Astrocyte (in vitro differentiated cells and primary cell): ENCODE measurements at regions not wholly inside any gene's neighbourhood (a gene's known extent, or its start where the extent isn't known, plus 50 kb on each side); places are given as distances from the start of the nearest gene placed in this dataset.

Experiments used
- DNase-seq: peaks from one replicate; pipeline ENCODE4 v3.0.0-alpha.2; 2010; ENCODE audit warnings: low read depth
- FAIRE-seq: peaks from 2 replicates; lab custom pipeline; 2011; peaks lifted over from hg19 to GRCh38; lab: Jason Lieb, UNC
- H2AFZ ChIP-seq: 2 replicates; pipeline ENCODE4 v1.6.0; 2012; ENCODE audit warnings: low read depth, low read length, inconsistent platforms
- H3K27ac ChIP-seq: 2 replicates; pipeline ENCODE4 v1.5.1; 2011; ENCODE audit warnings: low read depth, low read length, inconsistent platforms
- H3K27me3 ChIP-seq: 2 replicates; pipeline ENCODE4 v1.6.0; 2011; ENCODE audit warnings: low read length, inconsistent platforms; ENCODE audit not compliant: insufficient read depth
- H3K36me3 ChIP-seq: 2 replicates; pipeline ENCODE4 v1.5.1; 2011; ENCODE audit warnings: low read length, inconsistent platforms; ENCODE audit not compliant: insufficient read depth
- H3K4me1 ChIP-seq: 2 replicates; pipeline ENCODE4 v1.5.1; 2011; ENCODE audit warnings: low read length, inconsistent platforms; ENCODE audit not compliant: insufficient read depth
- H3K4me2 ChIP-seq: 2 replicates; pipeline ENCODE4 v1.6.0; 2012; ENCODE audit warnings: low read length, inconsistent platforms
- H3K4me3 ChIP-seq: 2 replicates; pipeline ENCODE4 v1.5.1; 2011; ENCODE audit warnings: low read depth, mild to moderate bottlenecking, low read length, inconsistent platforms; ENCODE audit not compliant: insufficient read depth
- H3K79me2 ChIP-seq: 2 replicates; pipeline ENCODE4 v1.6.0; 2012; ENCODE audit warnings: mild to moderate bottlenecking, low read length, inconsistent platforms; ENCODE audit not compliant: insufficient read depth
- H3K9ac ChIP-seq: 2 replicates; pipeline ENCODE4 v1.6.0; 2012; ENCODE audit warnings: mild to moderate bottlenecking, low read length, inconsistent platforms
- H3K9me3 ChIP-seq: 2 replicates; pipeline ENCODE4 v1.5.1; 2012; ENCODE audit warnings: low read depth, mild to moderate bottlenecking, low read length, inconsistent platforms; ENCODE audit not compliant: insufficient read depth
- H4K20me1 ChIP-seq: 2 replicates; pipeline ENCODE4 v1.6.0; 2012; ENCODE audit warnings: low read length, inconsistent platforms; ENCODE audit not compliant: insufficient read depth
- H3K27ac Mint-ChIP-seq: one replicate; pipeline ENCODE4 v1.8.0; 2021; ENCODE audit warnings: mild to moderate bottlenecking, mixed read lengths; ENCODE audit not compliant: unreplicated experiment
- H3K27me3 Mint-ChIP-seq: one replicate; pipeline ENCODE4 v1.8.0; 2021; ENCODE audit warnings: low read depth, mixed read lengths; ENCODE audit not compliant: unreplicated experiment
- H3K36me3 Mint-ChIP-seq: one replicate; pipeline ENCODE4 v1.8.0; 2021; ENCODE audit warnings: low read depth, mixed read lengths; ENCODE audit not compliant: unreplicated experiment
- H3K4me1 Mint-ChIP-seq: one replicate; pipeline ENCODE4 v1.8.0; 2021; ENCODE audit warnings: low read depth, mixed read lengths; ENCODE audit not compliant: unreplicated experiment
- H3K4me3 Mint-ChIP-seq: one replicate; pipeline ENCODE4 v1.8.0; 2021; ENCODE audit warnings: mild to moderate bottlenecking, moderate library complexity, mixed read lengths; ENCODE audit not compliant: unreplicated experiment
- H3K9me3 Mint-ChIP-seq: one replicate; pipeline ENCODE4 v1.8.0; 2021; ENCODE audit warnings: mild to moderate bottlenecking, mixed read lengths; ENCODE audit not compliant: unreplicated experiment
- CTCF ChIP-seq: IDR thresholded peaks from 2 replicates; pipeline ENCODE4 v1.5.1; 2011; ENCODE audit warnings: low read depth, mild to moderate bottlenecking, inconsistent platforms, low read length, moderate library complexity; ENCODE audit not compliant: insufficient read depth
- EZH2 ChIP-seq: IDR thresholded peaks from 2 replicates; pipeline ENCODE4 v1.6.1; 2012; ENCODE audit warnings: mild to moderate bottlenecking, low read length, inconsistent platforms; ENCODE audit not compliant: insufficient read depth

- FAIRE-seq (no peak), DNase-seq (no peak)
- Histone ChIP-seq H3K36me3 (no peaks in the 10 kb centered on the region), H3K4me3 (no peak overlapping the region), H2AFZ (no peak overlapping the region), H3K4me1 (no peaks in the 10 kb centered on the region), H3K27ac (no peak overlapping the region), H3K27me3 (no peaks in the 10 kb centered on the region), H3K9me3 (no peaks in the 10 kb centered on the region), H3K9ac (no peak overlapping the region), H3K4me2 (no peak overlapping the region), H3K79me2 (no peaks in the 10 kb centered on the region), H4K20me1 (no peaks in the 10 kb centered on the region)
- no peak overlapping the region for H3K4me3 Mint-ChIP-seq
- TF ChIP-seq EZH2 (no peak), CTCF (no peak)
- H3K36me3 Mint-ChIP-seq, result no peaks in the 10 kb centered on the region
- H3K9me3 Mint-ChIP-seq, result no peaks in the 10 kb centered on the region
- H3K27ac Mint-ChIP-seq, result no peak overlapping the region
- peaks cover 5% of the 10 kb centered on the region for H3K4me1 Mint-ChIP-seq
- no peaks in the 10 kb centered on the region for H3K27me3 Mint-ChIP-seq
Measured at GRCh38 chr2:18110222-18110621, 231.8 kb downstream of the KCNS3 start.

GRCh38 chr2:18106841-18107240 lies 228.4 kb downstream of the KCNS3 start:
- no peaks in the 10 kb centered on the region for H3K27me3 ChIP-seq
- no peak overlapping the region for H3K27ac Mint-ChIP-seq
- no peaks in the 10 kb centered on the region for H3K9me3 ChIP-seq
- no peaks in the 10 kb centered on the region for H3K4me1 ChIP-seq
- no peaks in the 10 kb centered on the region for H3K36me3 Mint-ChIP-seq
- no peaks in the 10 kb centered on the region for H3K36me3 ChIP-seq
- no peak overlapping the region for H3K4me2 ChIP-seq
- TF ChIP-seq CTCF, result no peak
- no peak for TF ChIP-seq EZH2
- DNase-seq (no peak), FAIRE-seq (peak; percentile 45)
- no peak overlapping the region for H3K27ac ChIP-seq
- no peak overlapping the region for H2AFZ ChIP-seq
- H3K4me3 Mint-ChIP-seq, result no peak overlapping the region
- no peaks in the 10 kb centered on the region for H3K79me2 ChIP-seq
- H3K9me3 Mint-ChIP-seq, result no peaks in the 10 kb centered on the region
- H3K4me1 Mint-ChIP-seq, result peaks cover 5% of the 10 kb centered on the region
- no peak overlapping the region for H3K4me3 ChIP-seq
- no peaks in the 10 kb centered on the region for H3K27me3 Mint-ChIP-seq
- H3K9ac ChIP-seq, result no peak overlapping the region
- no peaks in the 10 kb centered on the region for H4K20me1 ChIP-seq

- peaks cover 5% of the 10 kb centered on the region for H3K4me1 Mint-ChIP-seq
- Histone ChIP-seq H3K4me2 (no peak overlapping the region), H3K27ac (no peak overlapping the region), H3K79me2 (no peaks in the 10 kb centered on the region), H3K36me3 (no peaks in the 10 kb centered on the region), H3K27me3 (no peaks in the 10 kb centered on the region), H3K9ac (no peak overlapping the region), H2AFZ (no peak overlapping the region), H4K20me1 (no peaks in the 10 kb centered on the region), H3K4me1 (no peaks in the 10 kb centered on the region), H3K4me3 (no peak overlapping the region), H3K9me3 (no peaks in the 10 kb centered on the region)
- FAIRE-seq (no peak), DNase-seq (no peak)
- H3K27me3 Mint-ChIP-seq, result no peaks in the 10 kb centered on the region
- H3K9me3 Mint-ChIP-seq, result no peaks in the 10 kb centered on the region
- TF ChIP-seq EZH2 (no peak), CTCF (no peak)
- no peaks in the 10 kb centered on the region for H3K36me3 Mint-ChIP-seq
- no peak overlapping the region for H3K4me3 Mint-ChIP-seq
- H3K27ac Mint-ChIP-seq, result no peak overlapping the region
Measured at GRCh38 chr2:18105929-18106328, 227.5 kb downstream of the KCNS3 start.
